G401 (cell line): ENCODE measurements at regions not wholly inside any gene's neighbourhood (a gene's known extent, or its start where the extent isn't known, plus 50 kb on each side); places are given as distances from the start of the nearest gene placed in this dataset.

Experiments
- DNase-seq: peaks from one replicate; pipeline ENCODE4 v3.0.0-alpha.2; 2015; ENCODE audit warnings: low spot score
- in situ Hi-C: cut with HindIII; loops from 2 replicates; pipeline ENCODE4 v1.10.0; 2016; ENCODE audit warnings: low sequenced_read_pairs, mixed read lengths

- in situ Hi-C loops, result no loop called here
- DNase-seq, result no peak
Measured at GRCh38 chr19:30785458-30786137, 413.4 kb downstream of the ZNF536 start.

DNA sequence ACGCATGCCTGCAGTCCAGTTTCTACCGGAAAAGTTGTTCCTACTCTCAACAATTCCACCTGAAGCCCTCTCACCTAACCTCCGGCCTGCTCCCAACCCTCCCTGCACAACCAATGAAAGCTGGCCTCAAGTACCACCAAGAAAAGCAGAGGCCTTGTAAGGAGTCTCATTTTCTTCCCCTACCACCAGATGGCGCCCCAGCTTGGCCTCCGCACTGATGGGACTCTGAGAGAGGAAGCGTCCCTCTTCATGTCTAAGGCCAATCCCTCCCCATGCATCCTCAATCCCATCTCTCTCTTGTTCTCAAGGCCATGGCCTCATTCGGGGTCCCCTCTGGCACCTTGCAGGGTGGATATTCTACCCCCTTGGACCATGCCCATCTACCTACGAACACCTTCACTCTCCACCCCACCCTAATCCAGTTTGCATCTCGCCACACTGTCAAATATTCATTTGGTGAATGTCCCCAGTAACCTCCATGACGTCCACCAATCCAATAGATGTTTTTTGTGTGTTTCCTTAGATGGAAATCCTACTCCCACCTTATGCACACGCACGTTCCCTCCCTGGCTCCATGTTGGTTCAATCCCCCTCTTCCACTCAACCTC is 412.8 kb downstream of the ZNF536 start:
- peak; percentile 7 for DNase-seq
- in situ Hi-C loops, result no loop called here

GRCh38 chr19:30783936-30784335 is 411.8 kb downstream of the ZNF536 start:
- in situ Hi-C loops, result no loop called here
- no peak for DNase-seq

DNA sequence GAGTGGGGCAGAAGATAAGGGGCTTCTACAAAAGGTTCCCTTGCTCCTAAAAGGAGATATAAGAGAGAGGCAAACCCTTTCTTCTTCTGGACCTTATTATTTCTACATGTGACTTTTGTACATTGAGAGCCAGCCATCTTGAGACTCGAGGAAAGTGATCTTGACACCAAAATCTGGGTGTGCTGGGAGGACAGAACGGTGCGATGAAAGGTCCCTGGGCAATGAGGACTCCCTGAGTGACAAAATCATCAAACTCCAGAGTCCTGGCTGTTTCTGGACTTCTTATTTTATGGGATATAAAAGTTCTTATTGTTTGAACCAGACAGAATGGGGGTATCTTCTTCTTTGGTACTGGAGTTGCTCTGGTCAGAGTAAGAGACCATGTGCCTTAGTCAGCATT is 411.0 kb downstream of the ZNF536 start:
- in situ Hi-C loops, result no loop called here
- no peak for DNase-seq

- no peak for DNase-seq
- in situ Hi-C loops, result no loop called here
Measured at GRCh38 chr19:30781519-30781918, 409.3 kb downstream of the ZNF536 start.

- DNase-seq, result no peak
- in situ Hi-C loops, result no loop called here
Measured at GRCh38 chr19:30781047-30781446, 408.9 kb downstream of the ZNF536 start.

DNA sequence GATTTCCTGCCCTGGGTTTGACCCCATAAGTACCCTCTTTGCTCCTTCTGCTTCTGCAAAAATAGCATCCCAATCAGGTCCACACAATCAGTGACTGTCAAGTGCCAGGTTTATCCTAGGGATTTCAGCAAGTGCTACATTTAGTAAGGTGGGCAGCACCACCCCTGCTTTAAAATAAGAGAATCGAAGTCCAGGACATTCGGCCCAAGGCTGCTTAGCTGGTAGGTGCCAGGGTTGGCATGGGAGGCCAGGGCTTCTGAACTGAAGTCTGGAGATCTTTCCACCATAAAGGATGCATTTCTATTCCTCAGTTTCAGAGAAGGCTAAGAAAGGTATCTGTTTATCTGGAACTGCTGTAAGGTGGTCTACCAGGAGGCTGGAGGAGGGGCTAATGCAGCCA is 408.3 kb downstream of the ZNF536 start:
- no peak for DNase-seq
- in situ Hi-C loops, result no loop called here

DNA sequence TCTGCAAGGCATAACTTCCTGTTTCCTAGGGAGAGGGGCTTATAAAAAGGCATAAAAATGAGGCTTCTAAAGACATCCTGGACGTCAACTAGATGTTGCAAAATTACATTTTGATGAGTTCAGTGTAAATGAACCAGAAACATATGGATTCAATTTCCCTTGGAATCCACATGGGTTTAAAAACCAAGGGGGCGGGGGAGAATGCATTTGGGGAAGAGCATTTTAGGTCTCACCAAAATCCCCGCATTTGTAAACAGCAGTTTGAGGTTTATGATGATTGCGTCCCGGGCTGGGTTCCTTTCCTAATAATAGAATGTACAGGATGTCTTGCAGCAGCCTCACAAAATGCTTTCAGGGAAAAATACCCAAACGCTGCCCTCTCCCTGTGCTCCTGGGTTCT is 407.8 kb downstream of the ZNF536 start:
- in situ Hi-C loops, result no loop called here
- DNase-seq, result no peak

- DNase-seq, result no peak
- in situ Hi-C loops, result no loop called here
Measured at GRCh38 chr19:30778961-30779715, 407.0 kb downstream of the ZNF536 start.

GRCh38 chr19:30778061-30778460 is 405.9 kb downstream of the ZNF536 start:
- no peak for DNase-seq
- in situ Hi-C loops, result no loop called here

DNA sequence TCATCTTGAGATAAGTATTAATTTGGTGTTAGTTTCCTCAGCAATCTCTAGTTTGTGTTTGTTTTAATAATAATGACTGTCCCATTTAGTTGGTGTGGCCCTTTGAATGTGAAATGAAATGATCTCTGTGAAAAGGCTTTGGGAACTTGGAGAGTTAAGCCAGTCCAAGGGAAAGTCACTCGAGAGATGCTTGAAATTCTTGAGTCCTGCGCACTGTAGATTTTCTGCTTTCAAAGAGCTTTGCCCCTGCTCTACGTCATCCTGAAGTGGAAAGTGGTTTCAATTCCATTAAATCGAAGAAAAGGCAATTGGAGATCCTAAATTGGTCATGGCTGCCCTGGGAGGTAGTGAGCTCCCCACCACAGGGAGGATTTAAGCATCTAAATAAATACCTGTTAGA is 403.8 kb downstream of the ZNF536 start:
- DNase-seq, result no peak
- in situ Hi-C loops, result no loop called here

DNA sequence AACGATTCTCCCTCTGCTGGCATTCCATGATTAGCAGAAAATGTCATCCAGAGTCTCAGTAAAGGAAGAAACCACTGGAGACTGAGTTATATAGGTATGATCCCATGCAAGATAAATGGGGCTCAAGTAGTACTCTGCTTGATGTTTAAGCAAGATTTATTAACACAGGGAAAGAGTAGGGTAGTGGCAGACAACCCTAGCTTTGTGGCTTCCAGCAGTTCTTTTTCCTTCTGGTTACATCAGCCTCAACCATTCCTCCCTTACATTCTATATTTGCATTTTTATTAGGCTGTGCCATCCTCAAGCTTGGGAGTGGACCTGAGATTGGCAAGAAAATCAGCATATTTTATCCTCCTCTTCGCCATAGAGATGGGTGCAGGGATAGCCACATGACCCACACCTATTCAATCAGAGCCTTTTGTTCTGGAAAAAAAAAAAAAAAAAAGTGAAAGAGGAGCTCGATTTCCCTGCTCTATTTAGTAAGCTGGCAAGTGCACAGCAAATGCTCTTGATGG is 402.1 kb downstream of the ZNF536 start:
- in situ Hi-C loops, result no loop called here
- no peak for DNase-seq

GRCh38 chr19:30762651-30763050 is 390.5 kb downstream of the ZNF536 start:
- DNase-seq, result no peak
- in situ Hi-C loops, result no loop called here

GRCh38 chr19:30760014-30760413 is 387.8 kb downstream of the ZNF536 start:
- in situ Hi-C loops, result no loop called here
- no peak for DNase-seq

- peak; percentile 47 for DNase-seq
- in situ Hi-C loops, result no loop called here
Measured at GRCh38 chr19:30757837-30758617, 385.8 kb downstream of the ZNF536 start.

DNA sequence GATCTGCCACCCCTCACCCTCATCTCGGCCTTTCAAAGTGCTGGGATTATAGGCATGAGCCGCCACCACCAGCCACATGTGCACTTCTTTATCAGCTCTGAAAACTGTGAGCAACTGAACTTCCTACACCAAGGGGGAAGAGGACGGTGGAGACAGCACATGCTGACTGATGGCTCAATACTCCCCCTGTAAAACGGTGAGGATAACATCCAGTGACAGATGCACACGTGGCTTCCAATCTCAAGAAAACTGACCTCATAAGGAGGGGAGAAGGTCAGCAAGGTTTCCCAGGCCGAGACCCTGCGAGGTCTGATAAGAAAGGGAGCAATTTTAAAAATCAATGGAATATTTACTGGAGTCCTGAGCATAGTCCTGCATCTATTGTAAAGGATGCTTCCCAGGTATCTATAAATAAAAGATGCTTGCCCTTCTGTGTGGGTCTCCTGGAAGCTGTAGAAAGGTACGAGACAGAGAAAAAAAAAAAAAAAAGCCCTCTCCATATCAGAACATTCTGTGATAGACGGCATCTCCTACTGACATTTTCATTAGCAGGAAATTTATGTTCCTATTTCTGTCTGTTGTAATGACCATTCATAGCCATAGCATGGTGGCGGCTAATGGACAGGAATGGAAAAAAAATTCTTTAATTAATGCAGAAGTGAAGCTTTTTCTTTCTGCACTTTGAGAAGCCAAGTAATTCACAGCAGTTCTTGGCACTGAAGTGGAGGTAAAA is 385.1 kb downstream of the ZNF536 start:
- no peak for DNase-seq
- in situ Hi-C loops, result no loop called here

DNA sequence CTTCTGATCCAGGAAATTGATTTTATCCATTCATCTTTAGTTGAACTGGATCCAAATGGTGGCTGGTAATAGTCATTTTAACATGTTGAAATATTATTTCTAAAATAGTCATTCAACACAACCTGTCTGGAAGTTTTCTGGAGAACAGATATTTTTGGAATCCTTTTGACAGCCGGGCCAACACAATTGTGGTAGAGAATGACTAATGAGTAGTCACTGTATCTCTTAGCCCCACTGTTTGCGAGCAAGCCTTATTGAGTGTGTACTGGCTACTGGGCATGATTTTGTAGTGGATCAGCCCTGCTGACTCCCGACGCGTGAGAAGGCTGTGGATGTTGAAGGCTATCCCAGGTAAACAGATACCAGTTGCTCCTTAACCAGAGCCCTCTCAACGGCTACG is 383.4 kb downstream of the ZNF536 start:
- in situ Hi-C loops, result no loop called here
- DNase-seq, result no peak

GRCh38 chr19:30754162-30754561 is 382.0 kb downstream of the ZNF536 start:
- in situ Hi-C loops, result no loop called here
- DNase-seq, result no peak

- DNase-seq, result no peak
- in situ Hi-C loops, result no loop called here
Measured at GRCh38 chr19:30752876-30753275, 380.7 kb downstream of the ZNF536 start.
